ENCODE measurements at regions not wholly inside any gene's neighbourhood (a gene's known extent, or its start where the extent isn't known, plus 50 kb on each side); places are given as distances from the start of the nearest gene placed in this dataset.

DNA sequence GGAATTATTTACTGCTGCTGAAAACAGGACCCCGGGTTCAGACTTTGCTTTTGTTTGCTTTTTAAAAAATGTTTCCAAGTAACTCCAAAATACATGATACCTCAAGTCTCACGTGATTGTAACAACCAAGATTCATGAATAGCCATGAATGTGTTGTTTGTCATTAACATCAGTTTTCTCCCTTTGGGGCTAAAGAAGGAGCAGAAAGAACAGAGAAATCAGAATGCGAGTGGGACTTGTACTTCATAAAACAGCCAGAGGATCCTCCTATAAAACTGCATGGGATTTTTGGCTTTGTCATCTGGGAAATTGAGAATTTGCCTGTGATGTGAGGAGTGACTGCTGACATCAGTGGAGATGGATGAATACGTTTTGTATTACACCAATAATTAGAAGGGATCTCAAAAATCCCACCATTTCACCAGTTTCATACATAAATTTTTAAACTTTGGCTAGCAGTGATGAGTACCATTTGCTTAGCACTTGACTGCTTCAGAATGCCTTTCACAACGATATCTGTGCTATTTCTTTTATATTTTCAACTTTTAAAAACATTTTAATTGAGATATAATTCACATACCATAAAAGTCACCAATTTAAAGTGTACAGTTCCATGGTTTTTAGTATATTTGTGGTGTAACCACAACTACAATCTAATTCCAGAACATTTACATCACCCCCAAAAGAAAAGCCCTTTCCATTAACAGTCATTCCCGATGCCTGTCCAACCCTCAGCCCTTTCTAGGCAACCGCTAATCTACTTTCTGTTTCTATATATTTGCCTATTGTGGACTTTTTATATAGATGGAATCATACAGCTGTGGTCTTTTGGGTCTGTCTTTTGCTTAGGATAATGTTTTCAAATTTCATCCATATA, 126.9 kb upstream of the ANKRD55 start:
- no peak for DNase-seq

GRCh38 chr5:56358703-56359681, 125.9 kb upstream of the ANKRD55 start:
- DNase-seq = no peak

DNA sequence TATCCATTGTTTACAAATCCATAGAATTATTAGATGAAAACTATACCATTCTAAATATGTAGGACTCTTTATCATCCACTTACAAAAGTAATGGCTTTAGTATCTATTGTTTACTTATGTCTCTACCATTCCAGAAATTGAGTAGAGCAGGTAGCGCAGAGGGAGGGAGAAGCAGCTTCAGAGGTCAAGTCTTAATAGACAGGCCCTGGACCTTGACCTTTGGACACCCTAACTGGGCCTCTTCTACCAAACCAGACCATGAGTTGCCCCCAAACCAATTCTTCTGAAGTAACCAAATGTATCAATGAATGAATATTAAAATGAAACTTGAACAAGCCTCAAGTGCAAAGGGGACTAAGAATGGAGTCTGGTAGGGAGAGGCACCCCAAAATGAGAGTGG, 124.9 kb upstream of the ANKRD55 start:
- no peak for DNase-seq

GRCh38 chr5:56357426-56357825, 124.3 kb upstream of the ANKRD55 start:
- no peak for DNase-seq

DNA sequence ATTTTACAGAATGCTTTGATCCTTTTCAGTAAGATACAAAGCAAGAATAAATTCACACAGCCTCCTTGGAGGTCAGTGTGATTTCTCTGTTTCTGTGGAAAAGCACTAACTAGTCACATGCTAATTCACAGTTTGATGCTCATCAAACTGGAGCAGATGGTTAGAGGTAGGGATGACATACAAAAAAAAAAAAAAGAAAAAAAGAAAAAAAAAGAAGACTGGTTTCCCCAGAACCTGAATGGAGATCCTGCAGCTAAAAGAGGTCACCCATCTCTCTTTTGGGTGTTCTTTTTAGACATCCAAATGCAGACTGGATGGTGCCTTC, 123.7 kb upstream of the ANKRD55 start:
- DNase-seq = no peak

- DNase-seq = no peak
These were observed 123.1 kb upstream of the ANKRD55 start for GRCh38 chr5:56356121-56356835.

- DNase-seq = no peak
These were observed 121.7 kb upstream of the ANKRD55 start for GRCh38 chr5:56354836-56355235.

DNA sequence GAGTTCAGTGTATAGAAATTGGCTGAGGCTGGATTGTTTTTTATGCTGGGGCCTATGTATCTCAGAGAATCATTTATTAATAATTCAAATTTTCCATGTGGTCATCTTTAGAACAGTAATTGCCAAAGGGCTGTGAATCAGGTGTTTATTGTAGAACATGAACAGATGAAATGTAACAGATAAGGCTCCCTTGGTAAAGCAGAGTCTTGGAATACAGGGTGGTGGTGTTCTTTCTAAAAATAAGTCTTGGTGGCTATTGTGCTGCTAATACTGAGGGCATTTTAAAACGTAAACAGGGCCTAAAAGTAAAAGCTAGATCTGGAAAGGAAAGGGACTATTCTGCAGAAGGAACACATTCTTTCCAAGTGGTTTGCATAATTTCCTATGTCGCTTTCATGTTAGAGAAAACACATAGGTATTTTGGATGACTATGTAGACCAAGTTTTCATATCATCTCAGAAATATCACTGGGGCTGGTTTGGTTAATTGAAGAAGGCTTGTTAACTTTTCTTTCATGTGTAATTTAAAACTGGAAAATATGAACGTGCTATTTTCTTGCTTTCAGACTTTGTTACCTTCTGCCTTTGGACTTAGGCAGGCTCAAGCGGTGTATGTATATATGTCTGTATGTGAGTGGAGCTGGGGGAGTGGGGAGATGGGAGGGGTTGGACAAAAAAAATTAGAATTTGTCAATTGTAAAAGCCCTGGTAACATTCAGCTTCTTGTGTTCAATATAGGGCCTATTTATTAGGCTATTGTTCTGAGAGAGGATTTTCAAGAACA, 119.9 kb upstream of the ANKRD55 start:
- DNase-seq = no peak

DNA sequence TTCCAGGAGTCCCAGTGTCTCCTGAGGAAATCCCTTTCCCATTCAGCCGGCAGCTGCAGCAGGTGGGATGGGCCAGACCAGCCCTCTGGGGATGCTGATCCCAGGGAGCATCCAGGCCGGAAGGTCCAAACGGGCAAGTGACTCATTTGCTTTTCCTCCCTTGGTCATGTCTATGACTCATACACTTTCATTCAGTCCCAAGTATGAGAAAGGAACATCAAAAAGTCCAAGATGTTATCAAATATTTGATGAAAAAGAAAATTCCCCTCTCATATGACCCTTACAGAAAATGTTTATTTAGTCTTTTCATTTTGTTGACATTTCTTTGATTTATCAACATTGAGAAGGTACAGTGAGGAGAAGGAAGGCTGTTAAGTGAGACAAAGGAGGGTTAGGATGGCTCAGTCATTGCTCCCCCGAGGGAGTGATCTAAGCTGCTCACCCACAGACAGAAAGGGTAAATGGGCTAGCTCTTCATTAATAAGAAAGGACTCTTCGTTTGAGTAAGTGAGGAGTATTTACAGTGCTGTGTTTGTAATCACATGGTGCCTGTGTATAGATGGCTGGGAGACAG, 117.6 kb upstream of the ANKRD55 start:
- DNase-seq = peak in 1 of 2 experiments; percentile 12

DNA sequence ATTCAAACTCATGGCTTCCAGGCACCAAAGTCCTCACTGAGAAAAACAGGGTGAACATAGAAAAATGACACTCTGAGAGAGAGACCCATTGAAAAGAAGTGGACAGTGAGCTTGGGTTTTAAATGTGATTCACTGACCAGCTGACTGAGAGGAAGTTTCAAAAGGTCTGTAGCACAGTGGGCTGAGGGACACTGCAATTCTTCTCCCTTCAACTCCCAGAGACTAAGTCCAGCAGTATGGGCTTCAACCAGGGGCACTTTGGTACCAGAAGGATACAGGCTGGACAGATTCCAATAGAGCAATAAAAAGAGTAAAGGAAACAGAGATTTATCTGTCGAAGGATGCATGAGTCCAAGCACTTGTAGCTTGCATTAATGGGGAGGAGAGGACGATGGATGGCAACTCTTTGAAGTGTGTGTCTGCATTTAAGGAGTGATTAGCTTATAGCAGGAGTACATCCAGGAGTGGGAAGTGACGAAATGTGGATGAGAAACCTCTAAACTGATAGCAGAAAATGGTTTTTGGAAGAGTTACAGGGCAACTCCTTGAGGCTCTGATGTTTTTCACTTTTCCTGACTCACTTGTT, 117.0 kb upstream of the ANKRD55 start:
- DNase-seq = no peak

DNA sequence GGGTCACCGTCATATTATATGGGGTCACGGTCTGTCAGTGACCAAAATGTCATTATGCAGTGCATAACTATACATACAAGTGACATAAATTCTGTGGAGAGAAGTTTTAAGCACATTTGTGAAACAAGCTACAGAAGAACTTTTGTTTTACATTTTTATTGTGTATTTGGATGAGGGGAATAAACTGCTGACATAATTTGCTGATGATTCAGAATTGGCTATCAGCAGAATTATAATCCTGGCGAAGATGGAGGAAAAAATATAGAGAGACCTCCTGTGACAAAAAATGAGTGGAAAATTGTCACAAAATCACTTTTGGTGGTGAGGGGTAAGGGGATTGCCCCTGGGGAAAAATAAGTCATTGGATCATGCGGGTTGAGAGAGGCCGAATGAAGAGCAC, 116.3 kb upstream of the ANKRD55 start:
- DNase-seq = no peak

DNA sequence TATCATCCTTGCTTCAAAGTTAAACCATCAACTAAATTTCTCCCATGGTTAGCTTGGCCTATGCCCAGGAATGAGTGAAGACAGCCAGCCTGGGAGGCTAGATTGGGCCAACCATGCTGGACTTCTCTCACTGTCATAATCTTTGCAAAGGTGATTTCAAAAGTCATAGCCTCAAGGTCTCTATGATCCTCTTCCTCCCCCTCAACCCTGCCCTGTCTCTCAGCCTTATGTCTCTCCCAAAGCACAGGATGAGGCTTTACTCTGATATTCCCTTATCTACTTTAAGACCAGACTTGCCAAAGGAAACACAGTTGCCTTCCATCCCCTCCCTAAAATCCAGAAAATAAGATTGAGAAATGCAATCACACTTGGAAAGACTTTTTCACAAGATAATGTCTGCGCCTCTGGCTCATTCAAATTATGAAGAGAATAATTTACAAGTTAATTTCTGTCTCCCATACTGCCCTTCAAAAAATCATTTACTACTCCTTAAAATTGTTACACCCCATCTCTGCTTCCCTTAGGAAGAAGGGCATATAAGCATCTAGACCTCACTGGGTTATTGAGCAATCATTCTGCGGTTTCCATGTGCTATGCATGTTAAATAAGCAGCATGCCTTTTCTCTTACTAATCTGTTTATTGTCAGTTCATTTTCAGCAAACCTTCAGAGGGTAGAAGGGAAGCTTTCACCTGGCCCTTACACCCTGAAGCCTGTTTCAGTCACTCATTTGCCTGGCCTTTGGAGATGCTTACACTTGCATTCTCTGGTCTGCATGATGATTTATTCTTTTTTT, 113.8 kb upstream of the ANKRD55 start:
- DNase-seq = no peak

GRCh38 chr5:56346044-56346710, 113.0 kb upstream of the ANKRD55 start:
- no peak for DNase-seq

DNA sequence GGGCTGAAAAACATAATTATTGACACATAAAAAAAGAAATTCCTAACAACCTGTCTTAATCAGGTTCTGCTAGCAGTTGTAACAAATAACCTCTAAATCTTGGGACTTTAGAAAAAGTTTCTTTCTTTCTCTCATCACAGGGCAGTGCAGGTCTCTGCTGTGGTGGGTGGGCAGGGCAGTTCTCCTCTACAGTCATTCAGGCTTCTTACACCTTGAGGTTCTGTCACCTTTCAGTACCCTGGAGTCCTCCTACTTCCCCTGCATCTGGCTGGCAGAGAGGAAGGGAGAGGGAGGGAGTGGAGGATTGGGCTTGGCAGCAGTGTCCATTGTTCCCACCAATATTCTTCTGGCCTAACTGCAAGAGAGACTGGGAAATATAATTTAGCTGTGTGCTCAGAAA, 112.2 kb upstream of the ANKRD55 start:
- DNase-seq = no peak

- no peak for DNase-seq
These were observed 111.5 kb upstream of the ANKRD55 start for GRCh38 chr5:56344594-56344993.

DNA sequence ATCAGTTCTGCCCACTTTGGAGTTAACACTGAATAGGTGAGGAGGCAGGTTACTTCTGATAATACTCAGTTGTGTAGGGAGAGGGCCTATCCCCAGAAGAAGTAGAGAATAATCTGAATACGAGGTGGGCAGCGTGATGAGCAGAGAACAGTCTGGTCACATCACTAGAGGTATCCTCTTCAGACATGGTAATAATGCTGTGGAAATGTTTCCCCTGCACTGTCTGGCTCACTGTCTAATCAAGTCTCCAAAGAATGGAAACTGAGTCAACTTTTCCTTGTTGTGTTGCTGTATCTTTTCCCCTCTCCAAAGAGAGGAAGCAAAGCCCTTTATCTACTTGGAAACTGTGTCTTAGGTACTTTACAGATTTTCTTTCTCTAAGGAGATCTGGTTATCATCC, 110.9 kb upstream of the ANKRD55 start:
- no peak for DNase-seq

DNA sequence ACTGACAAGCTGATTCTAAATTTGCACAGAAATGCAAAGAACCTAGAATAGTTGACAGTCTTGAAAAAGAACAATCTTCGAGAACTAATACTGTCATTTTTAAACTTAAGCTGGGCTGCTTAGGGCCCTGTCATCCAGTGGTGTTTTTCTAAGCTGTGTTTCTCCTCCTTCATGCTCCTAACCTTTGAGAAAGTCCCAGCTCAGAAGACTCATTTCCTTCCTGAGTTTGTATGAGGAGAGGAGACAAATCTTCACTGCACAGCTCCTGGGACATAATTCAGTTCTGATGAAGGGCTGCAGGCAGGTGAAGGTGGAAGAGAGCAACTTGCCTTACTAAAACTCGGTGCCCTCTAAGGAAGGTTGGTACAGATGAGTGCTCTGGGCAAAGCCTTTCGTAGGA, 109.5 kb upstream of the ANKRD55 start:
- DNase-seq = no peak

DNA sequence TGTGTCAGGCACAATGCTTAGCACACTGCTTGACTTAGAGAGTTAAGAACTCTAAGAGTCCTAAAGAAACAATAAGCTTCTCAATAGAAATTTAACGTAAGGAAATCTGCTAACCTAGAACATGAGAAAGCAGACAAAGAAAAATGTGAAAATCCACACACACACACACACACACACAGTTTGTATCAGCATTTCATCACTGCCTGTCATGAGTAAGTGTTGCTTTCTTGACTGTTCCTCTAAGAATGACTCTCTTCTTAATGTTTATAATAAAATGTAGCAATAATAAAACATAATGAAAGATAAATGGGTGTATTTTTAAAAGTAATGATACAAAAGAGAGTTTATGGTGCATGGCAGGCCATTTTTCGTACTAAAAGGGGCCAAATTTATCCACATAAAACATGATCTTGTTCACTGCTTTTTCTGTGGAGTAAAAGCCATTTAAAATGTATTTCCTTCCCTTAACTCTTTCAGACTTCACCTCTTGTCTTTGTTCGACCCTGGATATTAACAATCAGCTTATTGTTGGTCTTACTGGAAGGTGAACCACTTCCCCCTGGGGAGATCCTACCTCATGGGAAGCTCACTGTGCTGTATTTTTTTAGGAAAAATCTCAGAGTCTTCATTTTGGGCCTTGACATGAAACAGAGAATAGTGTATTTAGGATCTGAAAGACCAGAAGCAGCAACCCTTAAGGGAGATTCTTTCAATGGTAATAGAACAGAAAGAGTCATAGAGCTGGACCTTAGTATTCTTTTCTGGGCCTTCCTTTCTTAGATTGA, 107.3 kb upstream of the ANKRD55 start:
- no peak for DNase-seq

- no peak for DNase-seq
These were observed 106.6 kb upstream of the ANKRD55 start for GRCh38 chr5:56339732-56340131.

All from NCI-H187 (cell line).